Choroid plexus epithelial cell (primary cell): ENCODE measurements at regions not wholly inside any gene's neighbourhood (a gene's known extent, or its start where the extent isn't known, plus 50 kb on each side); places are given as distances from the start of the nearest gene placed in this dataset.
"Not testable (repeated sequence)": the region's sequence is repeated elsewhere in the genome, so short reads cannot be mapped to it uniquely, and the experiment has no call there.

Source experiments
- DNase-seq: peaks from one replicate; pipeline ENCODE4 v3.0.0-alpha.2; 2010; ENCODE audit warnings: low read depth
- H3K4me3 ChIP-seq: 2 replicates; pipeline ENCODE4 v1.5.1; 2011; ENCODE audit warnings: low read depth, mild to moderate bottlenecking, control low read depth, low read length, moderate library complexity
- TF ChIP-seq, protein P1 (sequence below): conservative IDR thresholded peaks from 2 replicates; pipeline ENCODE4 v1.5.1; 2011; ENCODE audit warnings: low read depth, mild to moderate bottlenecking, control low read depth, inconsistent platforms, low read length, moderate library complexity

DNA sequence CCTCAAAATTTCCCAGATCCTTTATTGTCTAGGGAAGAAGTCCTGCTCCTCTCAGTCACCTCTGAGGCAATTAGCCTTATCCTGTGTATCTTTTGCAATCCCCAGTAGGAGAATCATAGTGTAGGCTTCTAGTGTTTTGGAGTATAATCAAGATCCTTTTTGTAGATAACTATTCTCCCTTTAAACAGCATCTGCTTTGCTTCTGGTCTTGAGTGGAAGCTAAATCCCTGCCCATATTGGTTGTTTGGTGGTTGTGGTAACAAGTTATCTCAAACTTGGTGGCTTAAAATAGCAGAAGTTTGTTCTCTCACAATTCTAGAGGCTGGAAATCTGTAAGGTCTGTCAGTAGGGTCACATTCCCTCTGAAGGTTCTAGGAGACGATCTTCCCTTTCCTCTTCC is 217.5 kb upstream of the RASGRP1 start:
- TF ChIP-seq, protein P1, sequence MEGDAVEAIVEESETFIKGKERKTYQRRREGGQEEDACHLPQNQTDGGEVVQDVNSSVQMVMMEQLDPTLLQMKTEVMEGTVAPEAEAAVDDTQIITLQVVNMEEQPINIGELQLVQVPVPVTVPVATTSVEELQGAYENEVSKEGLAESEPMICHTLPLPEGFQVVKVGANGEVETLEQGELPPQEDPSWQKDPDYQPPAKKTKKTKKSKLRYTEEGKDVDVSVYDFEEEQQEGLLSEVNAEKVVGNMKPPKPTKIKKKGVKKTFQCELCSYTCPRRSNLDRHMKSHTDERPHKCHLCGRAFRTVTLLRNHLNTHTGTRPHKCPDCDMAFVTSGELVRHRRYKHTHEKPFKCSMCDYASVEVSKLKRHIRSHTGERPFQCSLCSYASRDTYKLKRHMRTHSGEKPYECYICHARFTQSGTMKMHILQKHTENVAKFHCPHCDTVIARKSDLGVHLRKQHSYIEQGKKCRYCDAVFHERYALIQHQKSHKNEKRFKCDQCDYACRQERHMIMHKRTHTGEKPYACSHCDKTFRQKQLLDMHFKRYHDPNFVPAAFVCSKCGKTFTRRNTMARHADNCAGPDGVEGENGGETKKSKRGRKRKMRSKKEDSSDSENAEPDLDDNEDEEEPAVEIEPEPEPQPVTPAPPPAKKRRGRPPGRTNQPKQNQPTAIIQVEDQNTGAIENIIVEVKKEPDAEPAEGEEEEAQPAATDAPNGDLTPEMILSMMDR: no peak
- no peak for DNase-seq
- H3K4me3 ChIP-seq: no peak overlapping the region

- DNase-seq: no peak
- TF ChIP-seq, protein P1: no peak
- H3K4me3 ChIP-seq: no peak overlapping the region
Measured at GRCh38 chr15:38788918-38789317, 224.3 kb upstream of the RASGRP1 start.

- no peak for DNase-seq
- H3K4me3 ChIP-seq: no peak overlapping the region
- TF ChIP-seq, protein P1: no peak
Measured at GRCh38 chr15:38789566-38789965, 225.0 kb upstream of the RASGRP1 start.

DNA sequence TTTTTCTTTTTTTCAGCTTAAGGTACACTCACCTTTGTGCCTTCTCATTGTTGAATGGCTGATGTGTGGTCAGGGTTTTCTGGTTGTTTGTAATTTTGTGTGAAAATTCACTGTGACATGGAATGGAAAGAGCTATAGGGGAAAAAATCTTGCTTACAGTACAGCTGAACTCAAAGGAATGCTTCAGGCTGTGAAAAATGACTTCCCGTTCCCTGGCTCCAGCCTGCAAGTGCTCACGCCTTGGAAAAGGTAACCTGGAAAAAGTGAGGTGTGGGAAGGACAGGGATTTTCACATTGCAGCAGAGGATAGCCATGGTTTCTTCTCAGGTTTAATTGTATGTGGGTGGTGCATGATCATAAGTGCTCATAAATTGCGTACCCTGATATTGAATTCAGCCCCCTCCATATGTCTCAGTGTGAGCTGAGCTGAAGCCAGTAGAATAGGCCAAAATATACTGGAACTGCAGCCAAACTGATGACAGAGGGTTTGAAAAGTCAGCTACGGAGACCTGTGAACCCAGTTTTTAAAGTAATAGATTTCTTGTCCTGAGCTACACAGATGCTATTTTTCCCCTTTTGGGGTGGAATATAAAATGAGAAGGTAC is 228.7 kb upstream of the RASGRP1 start:
- no peak for DNase-seq
- TF ChIP-seq, protein P1: no peak
- H3K4me3 ChIP-seq: no peak overlapping the region

- TF ChIP-seq, protein P1: no peak
- no peak overlapping the region for H3K4me3 ChIP-seq
- no peak for DNase-seq
Measured at GRCh38 chr15:38795471-38796245, 231.0 kb upstream of the RASGRP1 start.

GRCh38 chr15:38796589-38796988 is 232.0 kb upstream of the RASGRP1 start:
- TF ChIP-seq, protein P1: no peak
- DNase-seq: no peak
- H3K4me3 ChIP-seq: no peak overlapping the region

DNA sequence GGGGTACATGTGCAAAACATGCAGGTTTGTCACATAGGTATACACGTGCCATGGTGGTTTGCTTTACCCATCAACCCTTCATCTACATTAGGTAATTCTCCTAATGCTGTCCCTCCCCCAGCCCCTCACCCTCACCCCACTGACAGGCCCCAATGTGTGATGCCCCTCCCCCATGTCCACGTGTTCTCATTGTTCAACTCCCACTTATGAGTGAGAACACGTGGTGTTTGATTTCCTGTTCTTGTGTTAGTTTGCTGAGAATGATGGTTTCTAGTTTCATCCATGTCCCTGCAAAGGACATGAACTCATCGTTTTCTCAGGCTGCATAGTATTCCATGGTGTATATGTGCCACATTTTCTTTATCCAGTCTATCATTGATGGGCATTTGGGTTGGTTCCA is 232.9 kb upstream of the RASGRP1 start:
- not testable (repeated sequence) for H3K4me3 ChIP-seq, DNase-seq

GRCh38 chr15:38799202-38799601 is 234.6 kb upstream of the RASGRP1 start:
- DNase-seq, H3K4me3 ChIP-seq: not testable (repeated sequence)
